ENCODE measurements at regions not wholly inside any gene's neighbourhood (a gene's known extent, or its start where the extent isn't known, plus 50 kb on each side); places are given as distances from the start of the nearest gene placed in this dataset.

- no peak for TF ChIP-seq CTCF (conservative IDR thresholded peaks at IDR 0.05)
- Mint-ChIP-seq H3K36me3 (no peaks in the 10 kb centered on the region), H3K9me3 (peaks cover 3% of the 10 kb centered on the region), H3K4me3 (no peak overlapping the region), H3K4me1 (ENCODE audit: unreplicated experiment) (no peaks in the 10 kb centered on the region), H3K27me3 (no peaks in the 10 kb centered on the region), H3K27ac (no peak overlapping the region)
- no peak for DNase-seq (ENCODE audit: extremely low spot score, unreplicated experiment)
Measured at GRCh38 chr3:187980861-187981260, 173.1 kb upstream of the LPP start.

- Mint-ChIP-seq H3K36me3 (no peaks in the 10 kb centered on the region), H3K9me3 (peaks cover 6% of the 10 kb centered on the region), H3K27me3 (no peaks in the 10 kb centered on the region), H3K4me3 (no peak overlapping the region), H3K4me1 (ENCODE audit: unreplicated experiment) (no peaks in the 10 kb centered on the region), H3K27ac (no peak overlapping the region)
- TF ChIP-seq CTCF (conservative IDR thresholded peaks at IDR 0.05): no peak
- DNase-seq (ENCODE audit: extremely low spot score, unreplicated experiment): no peak
Measured at GRCh38 chr3:187982142-187982541, 171.8 kb upstream of the LPP start.

- TF ChIP-seq CTCF (conservative IDR thresholded peaks at IDR 0.05): no peak
Measured at GRCh38 chr3:187983484-187984124, 170.4 kb upstream of the LPP start.

GRCh38 chr3:187985647-187986046, 168.3 kb upstream of the LPP start:
- no peak overlapping the region for H3K27ac Mint-ChIP-seq
- H3K27me3 Mint-ChIP-seq: no peaks in the 10 kb centered on the region
- H3K4me3 Mint-ChIP-seq: no peak overlapping the region
- H3K9me3 Mint-ChIP-seq: peaks cover 6% of the 10 kb centered on the region
- H3K36me3 Mint-ChIP-seq: no peaks in the 10 kb centered on the region
- TF ChIP-seq CTCF (conservative IDR thresholded peaks at IDR 0.05): no peak
- DNase-seq (ENCODE audit: extremely low spot score, unreplicated experiment): no peak
- H3K4me1 Mint-ChIP-seq (ENCODE audit: unreplicated experiment): peaks cover 11% of the 10 kb centered on the region

More at GRCh38 chr3:187983484-187984124, 170.4 kb upstream of the LPP start:
- no peak for DNase-seq (ENCODE audit: extremely low spot score, unreplicated experiment)
- H3K4me1 Mint-ChIP-seq (ENCODE audit: unreplicated experiment): no peaks in the 10 kb centered on the region
- no peaks in the 10 kb centered on the region for H3K36me3 Mint-ChIP-seq
- peaks cover 6% of the 10 kb centered on the region for H3K9me3 Mint-ChIP-seq
- no peaks in the 10 kb centered on the region for H3K27me3 Mint-ChIP-seq
- H3K27ac Mint-ChIP-seq: no peak overlapping the region
- no peak overlapping the region for H3K4me3 Mint-ChIP-seq

- Mint-ChIP-seq H3K4me3 (no peak overlapping the region), H3K9me3 (peaks cover 6% of the 10 kb centered on the region), H3K4me1 (ENCODE audit: unreplicated experiment) (peaks cover 11% of the 10 kb centered on the region), H3K36me3 (no peaks in the 10 kb centered on the region), H3K27me3 (no peaks in the 10 kb centered on the region), H3K27ac (no peak overlapping the region)
- TF ChIP-seq CTCF (conservative IDR thresholded peaks at IDR 0.05): no peak
- no peak for DNase-seq (ENCODE audit: extremely low spot score, unreplicated experiment)
Measured at GRCh38 chr3:187986514-187986934, 167.4 kb upstream of the LPP start.
